K562 (cell line): ENCODE measurements at regions not wholly inside any gene's neighbourhood (a gene's known extent, or its start where the extent isn't known, plus 50 kb on each side); places are given as distances from the start of the nearest gene placed in this dataset.

Experiments used
- ATAC-seq: fragments of 200-7000 bp; cut with Tn5 transposase; 3 replicates; pipeline ENCODE4 v1.9.1; 2020; ENCODE audit warnings: moderate library complexity
- BruUV-seq: library from RNA; stranded (reverse); fragments of 400-500 nt; replicated peaks from 2 replicates; lab custom pipeline; 2021; lab: Mats Ljungman, UMichigan
- CTCF ChIA-PET: fragments of 300-600 bp; formaldehyde crosslinking; extraction: SDS; loops from one replicate; lab custom pipeline; 2021; ENCODE audit warnings: low intra/inter-chr PET ratio; lab: Yijun Ruan, JAX
- POLR2A ChIA-PET: fragments of 300-600, 350-650 bp; sonication (Branson Sonifier 250); formaldehyde crosslinking; extraction: SDS; loops from one replicate; lab custom pipeline; 2021; ENCODE audit warnings: antibody characterized with exemption, inconsistent platforms; lab: Yijun Ruan, JAX
- DNase-seq, 4 experiments: peaks; one replicate each; pipeline versions ENCODE4 v3.0.0 to v3.0.0-alpha.2; 2011 to 2018; ENCODE audit warnings: low spot score in 3 of 4, mixed read lengths in 3 of 4; ENCODE audit errors: extremely low read depth in 1 of 4
- FAIRE-seq: peaks from 2 replicates; lab custom pipeline; 2011; peaks lifted over from hg19 to GRCh38; lab: Jason Lieb, UNC
- H2AFZ ChIP-seq: 2 replicates; pipeline ENCODE4 v1.6.0; 2011; ENCODE audit warnings: low read depth, low read length, control low read depth, inconsistent platforms
- H3K27ac ChIP-seq: fragments of 200-600 bp; 3 replicates; pipeline ENCODE4 v1.8.0; 2011; ENCODE audit warnings: low read depth, mild to moderate bottlenecking, control low read depth, inconsistent platforms, low read length, moderate library complexity, mixed read lengths; ENCODE audit errors: extremely low read depth
- H3K27me3 ChIP-seq, 2 experiments: fragments of 300-600 bp in 1 of 2; 2 replicates in 1 of 2; 3 replicates in 1 of 2; pipeline versions ENCODE4 v1.6.0 to v1.8.0; 2011; ENCODE audit warnings: inconsistent platforms in 2 of 2, low read length in 2 of 2, mild to moderate bottlenecking in 1 of 2, mixed read lengths in 1 of 2, moderate library complexity in 1 of 2; ENCODE audit not compliant: control insufficient read depth in 2 of 2, insufficient read depth in 2 of 2
- H3K36me3 ChIP-seq: fragments of 300-600 bp; 3 replicates; pipeline ENCODE4 v1.8.0; 2011; ENCODE audit warnings: mild to moderate bottlenecking, low read length, inconsistent platforms; ENCODE audit not compliant: control insufficient read depth, insufficient read depth
- H3K4me1 ChIP-seq, 2 experiments: fragments of 200-600 bp in 1 of 2; replicated peaks in 1 of 2; 2 replicates in 1 of 2; 3 replicates in 1 of 2; pipeline versions ENCODE4 v1.5.1 to v1.8.0; 2011; ENCODE audit warnings: inconsistent platforms in 2 of 2, low read length in 2 of 2, mild to moderate bottlenecking in 1 of 2, mixed read lengths in 1 of 2, moderate library complexity in 1 of 2; ENCODE audit not compliant: control insufficient read depth in 2 of 2, insufficient read depth in 2 of 2
- H3K4me2 ChIP-seq: 2 replicates; pipeline ENCODE4 v1.6.1; 2011; ENCODE audit warnings: low read length, control low read depth, inconsistent platforms, mixed read lengths; ENCODE audit not compliant: insufficient read depth
- H3K4me3 ChIP-seq: fragments of 200-600 bp; sonication (generic), shearing (Covaris generic); 2 replicates; pipeline ENCODE4 v1.5.1; 2016; ENCODE audit warnings: control low read depth, inconsistent platforms
- H3K79me2 ChIP-seq: fragments of 200-600 bp; 3 replicates; pipeline ENCODE4 v1.8.0; 2011; ENCODE audit warnings: low read length, inconsistent platforms; ENCODE audit not compliant: control insufficient read depth, insufficient read depth
- H3K9ac ChIP-seq, 2 experiments: 2 replicates each; pipeline versions ENCODE4 v1.6.0 to v1.6.1; 2011; ENCODE audit warnings: low read depth in 2 of 2, low read length in 2 of 2, control low read depth in 1 of 2, inconsistent platforms in 1 of 2, mild to moderate bottlenecking in 1 of 2, mixed read lengths in 1 of 2; ENCODE audit not compliant: insufficient read depth in 1 of 2
- H3K9me1 ChIP-seq: one replicate; pipeline ENCODE4 v1.6.0; 2011; ENCODE audit warnings: inconsistent platforms, mild to moderate bottlenecking, low read length, moderate library complexity; ENCODE audit not compliant: control insufficient read depth, insufficient read depth
- H3K9me3 ChIP-seq: replicated peaks from 2 replicates; pipeline ENCODE4 v1.5.1; 2011; ENCODE audit warnings: low read depth, low read length, inconsistent platforms; ENCODE audit not compliant: control insufficient read depth, insufficient read depth
- H4K20me1 ChIP-seq: replicated peaks from 2 replicates; pipeline ENCODE4 v1.6.1; 2011; ENCODE audit warnings: low read length, inconsistent platforms, mixed read lengths; ENCODE audit not compliant: control insufficient read depth, insufficient read depth
- CTCFL ChIP-seq: IDR thresholded peaks from 2 replicates; pipeline ENCODE4 v1.6.1; 2011; ENCODE audit warnings: borderline replicate concordance, low read depth, mild to moderate bottlenecking, moderate library complexity, low read length; ENCODE audit not compliant: insufficient read depth, poor library complexity, severe bottlenecking
- FOXK2 ChIP-seq, 2 experiments: fragments of 450-650 bp; IDR thresholded peaks in 1 of 2; conservative IDR thresholded peaks in 1 of 2; 2 replicates each; pipeline ENCODE4 v1.6.1; 2016; ENCODE audit warnings: low read depth in 2 of 2, mild to moderate bottlenecking in 1 of 2
- HOXB6 ChIP-seq: fragments of 250-450 bp; sonication (Bioruptor Pico); IDR thresholded peaks from 2 replicates; pipeline ENCODE4 v1.5.1; 2022; ENCODE audit warnings: mild to moderate bottlenecking, borderline replicate concordance
- MITF ChIP-seq: IDR thresholded peaks from 2 replicates; pipeline ENCODE4 v1.6.1; 2014; ENCODE audit warnings: antibody characterized with exemption
- NR2C2 ChIP-seq, 2 experiments: fragments of 200-800 bp in 1 of 2; sonication (Bioruptor generic) in 1 of 2; sonication (generic) in 1 of 2; formaldehyde crosslinking in 1 of 2; IDR thresholded peaks; 2 replicates each; pipeline versions ENCODE4 v1.6.1 to v1.8.0; 2016 to 2022; ENCODE audit warnings: mild to moderate bottlenecking in 1 of 2, missing compliant biosample characterization in 1 of 2, missing genetic modification characterization in 1 of 2, missing genetic modification reagents in 1 of 2
- RBM17 ChIP-seq: fragments of 200-400 bp; formaldehyde crosslinking; IDR thresholded peaks from 2 replicates; pipeline ENCODE4 v1.6.1; 2017; ENCODE audit warnings: low read depth, mild to moderate bottlenecking, low read length, borderline replicate concordance
- RBM22 ChIP-seq: fragments of 200-400 bp; formaldehyde crosslinking; IDR thresholded peaks from 2 replicates; pipeline ENCODE4 v1.6.1; 2018; ENCODE audit warnings: low read length, low read depth; ENCODE audit not compliant: poor library complexity, severe bottlenecking
- SAFB2 ChIP-seq: fragments of 200-400 bp; formaldehyde crosslinking; IDR thresholded peaks from 2 replicates; pipeline ENCODE4 v1.6.1; 2018; ENCODE audit warnings: borderline replicate concordance, low read length, low read depth, moderate library complexity; ENCODE audit not compliant: severe bottlenecking
- SMAD3 ChIP-seq: fragments of 450-650 bp; formaldehyde crosslinking; conservative IDR thresholded peaks from 2 replicates; pipeline ENCODE4 v1.4.0; 2020; ENCODE audit warnings: mild to moderate bottlenecking
- TAL1 ChIP-seq: fragments of 450-650 bp; IDR thresholded peaks from 2 replicates; pipeline ENCODE4 v1.6.1; 2016; ENCODE audit warnings: mild to moderate bottlenecking
- ZNF274 ChIP-seq: IDR thresholded peaks from 2 replicates; pipeline ENCODE4 v1.6.1; 2011; ENCODE audit warnings: low read depth, mild to moderate bottlenecking, low read length, moderate library complexity, borderline replicate concordance
- ZNF354B ChIP-seq: fragments of 250-450 bp; sonication (Bioruptor Pico); IDR thresholded peaks from 2 replicates; pipeline ENCODE4 v1.4.0; 2020
- WGBS: fragments of 100-300 bp; shearing (Covaris generic); methylation state at CpG from one replicate; pipeline ENCODE4 v1.1.6; 2016; ENCODE audit warnings: low coverage, mixed read lengths; ENCODE audit not compliant: insufficient coverage; ENCODE audit errors: missing lambda C conversion rate; 5-methylcytosine and 5-hydroxymethylcytosine counted together
- in situ Hi-C: fragments of 300-500 bp; cut with MboI; formaldehyde crosslinking; loops from 4 replicates; pipeline ENCODE4 v1.15.0; 2018; ENCODE audit warnings: inconsistent platforms, mixed read lengths
- intact Hi-C: fragments of 100-400 bp; cut with micrococcal nuclease; formaldehyde crosslinking; loops from 2 replicates; pipeline ENCODE4 v1.14.2; 2022
- TF ChIP-seq, protein P1 (sequence below): fragments of 250-450 bp; sonication (Bioruptor Pico); IDR thresholded peaks from 2 replicates; pipeline ENCODE4 v1.5.0; 2020; ENCODE audit warnings: mild to moderate bottlenecking, borderline replicate concordance
- TF ChIP-seq, protein P2 (sequence below): sonication (generic); formaldehyde crosslinking; IDR thresholded peaks from 2 replicates; pipeline ENCODE4 v1.8.0; 2022; ENCODE audit warnings: mild to moderate bottlenecking, missing genetic modification reagents, borderline replicate concordance

- Histone ChIP-seq H3K36me3 (no peaks in the 10 kb centered on the region), H3K4me3 (no peak overlapping the region), H4K20me1 (no peaks in the 10 kb centered on the region), H3K27ac (no peak overlapping the region), H3K4me2 (no peak overlapping the region), H3K27me3 (no peaks in the 10 kb centered on the region), H2AFZ (no peak overlapping the region), H3K9me1 (no peaks in the 10 kb centered on the region), H3K9me3 (no peaks in the 10 kb centered on the region), H3K79me2 (no peaks in the 10 kb centered on the region), H3K4me1 (no peaks in the 10 kb centered on the region), H3K9ac (no peak overlapping the region)
- no peak for ATAC-seq
- ChIA-PET POLR2A (interaction anchor here (0.6 kb wide), 1 partner anchor 66 kb away, joined by 3 read pairs; no protein-coding TSS in a partner anchor), CTCF (no interaction called here)
- TF ChIP-seq FOXK2 (conservative IDR thresholded peaks at IDR 0.05 in 1 of 2, IDR thresholded peaks at IDR 0.05 in 1 of 2; ENCODE audit: low read depth in 2 of 2) (no peak), SMAD3 (CRISPR knock-in tag) (no peak), TAL1 (no peak), ZNF274 (no peak), ZNF354B (CRISPR knock-in tag) (no peak), SAFB2 (no peak), HOXB6 (no peak), NR2C2 (CRISPR knock-in tag; IDR thresholded peaks at IDR 0.05) (no peak), NR2C2 (tag; IDR thresholded peaks at IDR 0.05) (no peak), RBM22 (no peak), CTCFL (no peak), RBM17 (no peak), MITF (no peak)
- TF ChIP-seq, protein P1, sequence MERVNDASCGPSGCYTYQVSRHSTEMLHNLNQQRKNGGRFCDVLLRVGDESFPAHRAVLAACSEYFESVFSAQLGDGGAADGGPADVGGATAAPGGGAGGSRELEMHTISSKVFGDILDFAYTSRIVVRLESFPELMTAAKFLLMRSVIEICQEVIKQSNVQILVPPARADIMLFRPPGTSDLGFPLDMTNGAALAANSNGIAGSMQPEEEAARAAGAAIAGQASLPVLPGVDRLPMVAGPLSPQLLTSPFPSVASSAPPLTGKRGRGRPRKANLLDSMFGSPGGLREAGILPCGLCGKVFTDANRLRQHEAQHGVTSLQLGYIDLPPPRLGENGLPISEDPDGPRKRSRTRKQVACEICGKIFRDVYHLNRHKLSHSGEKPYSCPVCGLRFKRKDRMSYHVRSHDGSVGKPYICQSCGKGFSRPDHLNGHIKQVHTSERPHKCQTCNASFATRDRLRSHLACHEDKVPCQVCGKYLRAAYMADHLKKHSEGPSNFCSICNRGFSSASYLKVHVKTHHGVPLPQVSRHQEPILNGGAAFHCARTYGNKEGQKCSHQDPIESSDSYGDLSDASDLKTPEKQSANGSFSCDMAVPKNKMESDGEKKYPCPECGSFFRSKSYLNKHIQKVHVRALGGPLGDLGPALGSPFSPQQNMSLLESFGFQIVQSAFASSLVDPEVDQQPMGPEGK (CRISPR knock-in tag): no peak
- TF ChIP-seq, protein P2, sequence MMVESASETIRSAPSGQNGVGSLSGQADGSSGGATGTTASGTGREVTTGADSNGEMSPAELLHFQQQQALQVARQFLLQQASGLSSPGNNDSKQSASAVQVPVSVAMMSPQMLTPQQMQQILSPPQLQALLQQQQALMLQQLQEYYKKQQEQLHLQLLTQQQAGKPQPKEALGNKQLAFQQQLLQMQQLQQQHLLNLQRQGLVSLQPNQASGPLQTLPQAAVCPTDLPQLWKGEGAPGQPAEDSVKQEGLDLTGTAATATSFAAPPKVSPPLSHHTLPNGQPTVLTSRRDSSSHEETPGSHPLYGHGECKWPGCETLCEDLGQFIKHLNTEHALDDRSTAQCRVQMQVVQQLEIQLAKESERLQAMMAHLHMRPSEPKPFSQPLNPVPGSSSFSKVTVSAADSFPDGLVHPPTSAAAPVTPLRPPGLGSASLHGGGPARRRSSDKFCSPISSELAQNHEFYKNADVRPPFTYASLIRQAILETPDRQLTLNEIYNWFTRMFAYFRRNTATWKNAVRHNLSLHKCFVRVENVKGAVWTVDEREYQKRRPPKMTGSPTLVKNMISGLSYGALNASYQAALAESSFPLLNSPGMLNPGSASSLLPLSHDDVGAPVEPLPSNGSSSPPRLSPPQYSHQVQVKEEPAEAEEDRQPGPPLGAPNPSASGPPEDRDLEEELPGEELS (CRISPR knock-in tag): no peak
- 2% methylated on average over 4 of the region's 4 CpGs for WGBS
- DNase-seq: no peak
- BruUV-seq: no TSS peak
- FAIRE-seq: no peak
- intact Hi-C loops (no loop called here), in situ Hi-C loops (no loop called here)
Measured at GRCh38 chr7:46157931-46158330, 236.9 kb upstream of the IGFBP3 start.
